HG03378 (cell line): ENCODE measurements at regions not wholly inside any gene's neighbourhood (a gene's known extent, or its start where the extent isn't known, plus 50 kb on each side); places are given as distances from the start of the nearest gene placed in this dataset.
"Not testable (repeated sequence)": the region's sequence is repeated elsewhere in the genome, so short reads cannot be mapped to it uniquely, and the experiment has no call there.

Experiments
- ATAC-seq: cut with Tn5 transposase; IDR thresholded peaks from one replicate; pipeline ENCODE4 v1.9.1; 2021; ENCODE audit warnings: mild to moderate bottlenecking, moderate library complexity; ENCODE audit not compliant: unreplicated experiment

- ATAC-seq = no peak
These were observed 145.8 kb upstream of the TMPRSS15 start for GRCh38 chr21:18549214-18549905.

GRCh38 chr21:18550361-18550760 is 146.8 kb upstream of the TMPRSS15 start:
- ATAC-seq = no peak

DNA sequence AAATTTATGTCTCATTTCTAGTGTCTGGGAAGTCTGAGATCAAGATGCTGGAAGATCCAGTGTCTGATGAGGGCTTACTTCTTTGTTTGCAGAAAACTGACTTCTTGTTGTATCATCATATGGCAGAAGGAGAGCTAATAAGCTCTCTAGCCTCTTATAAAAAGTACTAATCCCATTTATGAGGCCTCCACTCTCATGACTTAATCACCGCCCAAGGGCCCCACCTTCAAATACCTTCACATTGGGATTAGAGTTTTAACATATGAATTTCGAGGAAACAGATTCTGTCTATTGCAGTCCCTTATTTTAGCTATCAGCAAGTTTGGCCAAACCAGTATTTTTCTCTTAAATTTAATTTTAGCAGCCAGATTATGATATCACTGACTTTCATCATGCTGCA is 150.2 kb upstream of the TMPRSS15 start:
- no peak for ATAC-seq

GRCh38 chr21:18567770-18568169 is 164.2 kb upstream of the TMPRSS15 start:
- ATAC-seq = not testable (repeated sequence)

- ATAC-seq = no peak
These were observed 184.5 kb upstream of the TMPRSS15 start for GRCh38 chr21:18588001-18588662.

- no peak for ATAC-seq
These were observed 197.6 kb upstream of the TMPRSS15 start for GRCh38 chr21:18601146-18601545.

DNA sequence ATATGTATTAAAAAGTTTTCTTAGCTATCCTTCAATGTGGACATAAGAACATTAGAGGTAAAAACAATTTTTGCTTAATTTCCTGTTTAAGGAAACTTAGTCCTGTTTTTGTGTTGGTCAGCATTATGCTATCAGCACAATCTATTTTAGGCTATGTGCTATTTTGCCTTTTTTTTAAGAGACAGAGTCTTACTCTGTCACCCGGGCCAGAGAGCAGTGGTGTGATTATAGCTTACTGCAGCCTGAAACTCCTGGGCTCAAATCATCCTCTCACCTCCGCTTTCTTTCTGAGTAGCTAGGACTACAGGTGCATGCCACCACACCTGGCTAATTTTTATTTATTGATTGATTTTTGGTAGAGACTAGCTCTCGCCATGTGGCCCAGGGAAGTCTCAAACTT is 199.1 kb upstream of the TMPRSS15 start:
- no peak for ATAC-seq

DNA sequence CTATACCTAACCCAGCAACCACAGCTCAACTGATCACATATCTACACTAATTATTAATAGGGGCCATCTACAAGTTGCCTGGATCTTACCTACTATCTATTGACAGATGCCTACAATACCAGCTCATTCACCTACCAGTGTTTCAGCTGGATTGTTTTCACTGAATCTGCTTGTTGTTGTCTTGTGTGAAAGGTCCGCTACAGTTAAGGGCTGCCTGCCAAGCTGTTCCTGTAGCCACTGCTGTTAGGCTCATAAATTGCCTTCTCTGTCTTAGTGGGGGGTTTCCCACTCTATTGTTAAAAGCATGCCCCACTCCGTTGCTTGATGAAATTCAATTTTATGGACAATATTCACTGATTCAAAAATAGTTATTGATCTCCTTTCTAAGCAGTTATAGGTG is 199.7 kb upstream of the TMPRSS15 start:
- no peak for ATAC-seq

DNA sequence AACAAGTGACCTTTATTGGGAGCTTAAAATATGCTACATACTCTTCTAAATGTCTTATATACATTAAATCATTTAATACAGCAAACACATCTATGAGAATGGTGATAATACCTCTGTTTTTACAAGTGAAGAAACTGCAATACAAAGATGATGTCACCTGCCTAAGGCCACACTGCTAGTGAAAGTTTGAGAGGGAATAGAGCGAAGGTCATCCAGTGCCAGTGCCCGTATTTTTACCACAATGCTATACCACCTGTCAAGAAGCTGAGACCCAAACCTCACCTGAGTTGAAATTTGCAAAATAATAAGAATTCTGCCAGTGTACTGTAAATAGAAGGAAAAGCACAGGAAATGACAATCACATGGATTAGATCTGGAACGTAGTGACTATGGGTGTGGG is 200.4 kb upstream of the TMPRSS15 start:
- no peak for ATAC-seq

- no peak for ATAC-seq
These were observed 204.6 kb upstream of the TMPRSS15 start for GRCh38 chr21:18608226-18608625.

- ATAC-seq = no peak
These were observed 210.7 kb upstream of the TMPRSS15 start for GRCh38 chr21:18614303-18614702.

- ATAC-seq = no peak
These were observed 213.7 kb upstream of the TMPRSS15 start for GRCh38 chr21:18617291-18617690.

DNA sequence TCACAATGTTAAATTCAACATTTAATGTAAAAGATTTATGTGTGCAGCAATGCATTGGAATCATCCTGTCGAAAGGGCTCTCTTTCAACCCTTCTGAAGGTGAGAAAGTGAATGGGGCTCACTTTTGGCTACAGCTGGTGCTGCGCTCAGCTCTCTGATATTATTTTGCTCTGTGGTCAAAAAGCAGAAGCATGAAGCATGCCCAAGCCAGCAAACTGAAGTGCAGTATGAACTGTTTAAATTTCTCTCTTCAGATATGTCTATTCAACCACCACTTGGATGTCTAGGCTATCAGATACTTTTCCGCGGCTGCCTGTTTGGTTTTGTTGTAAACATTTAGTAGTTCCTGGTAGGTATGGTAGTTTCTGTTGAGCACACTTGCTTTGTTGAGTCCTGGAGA is 216.9 kb upstream of the TMPRSS15 start:
- no peak for ATAC-seq

GRCh38 chr21:18622383-18622782 is 218.8 kb upstream of the TMPRSS15 start:
- no peak for ATAC-seq

- ATAC-seq = no peak
These were observed 226.9 kb upstream of the TMPRSS15 start for GRCh38 chr21:18630446-18630845.

GRCh38 chr21:18636897-18637296 is 233.3 kb upstream of the TMPRSS15 start:
- no peak for ATAC-seq

DNA sequence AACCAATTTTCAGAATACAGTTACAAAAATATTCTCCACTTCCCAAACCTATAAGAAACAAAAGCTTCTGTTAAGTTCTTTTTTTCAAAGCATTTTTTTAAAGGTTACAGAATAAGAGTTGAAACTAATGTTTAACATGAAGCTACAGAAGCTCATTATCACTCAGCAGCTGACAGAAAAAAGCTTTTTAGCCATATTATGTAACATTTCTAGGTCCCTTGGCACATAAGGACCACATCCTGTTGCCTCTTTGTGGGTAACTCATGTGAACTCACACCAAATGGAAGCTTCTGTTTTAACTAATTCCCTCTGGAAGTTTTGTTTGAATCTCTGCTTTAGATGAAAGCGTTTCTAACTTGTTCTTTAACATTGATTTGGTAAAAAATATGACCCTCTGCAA is 242.5 kb upstream of the TMPRSS15 start:
- no peak for ATAC-seq

DNA sequence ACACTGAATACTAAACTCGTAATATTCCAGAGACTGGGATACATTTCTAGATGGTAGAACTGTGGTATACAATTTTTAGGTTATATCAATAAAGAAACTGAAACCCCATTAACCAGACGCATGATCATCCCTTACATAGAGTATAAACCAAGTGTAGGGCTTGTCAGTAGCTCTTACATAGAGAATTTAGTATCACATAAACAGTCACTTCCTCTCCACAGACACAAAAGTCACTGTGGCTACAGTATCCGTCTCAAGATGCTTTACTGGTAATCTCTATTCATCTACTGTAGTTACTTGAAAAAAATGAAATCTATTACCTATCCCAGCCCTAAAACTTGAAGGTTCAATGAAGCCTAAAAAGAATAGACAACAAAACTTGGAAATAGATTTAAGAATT is 252.3 kb upstream of the TMPRSS15 start:
- ATAC-seq = no peak

GRCh38 chr21:18661842-18662241 is 258.3 kb upstream of the TMPRSS15 start:
- ATAC-seq = no peak

- no peak for ATAC-seq
These were observed 260.1 kb upstream of the TMPRSS15 start for GRCh38 chr21:18663663-18664062.

DNA sequence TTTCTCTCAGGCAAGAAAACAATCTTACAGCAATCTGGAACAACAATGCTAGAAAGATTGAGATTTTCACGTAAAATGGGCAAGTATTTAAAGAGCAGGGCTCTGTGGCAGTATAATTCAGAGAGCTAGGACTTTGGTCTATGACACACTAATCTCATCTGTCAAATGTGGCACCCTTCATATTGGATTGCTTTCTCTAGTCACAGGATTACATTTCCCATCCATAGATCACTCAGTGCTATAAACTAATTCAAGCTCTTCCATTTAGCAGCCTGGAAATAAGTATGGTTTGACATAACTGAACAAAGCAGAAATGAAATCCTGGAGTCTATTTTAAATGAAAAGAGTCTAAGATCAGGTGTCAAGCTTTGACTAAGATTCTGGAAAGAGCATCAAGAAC is 263.1 kb upstream of the TMPRSS15 start:
- ATAC-seq = no peak

DNA sequence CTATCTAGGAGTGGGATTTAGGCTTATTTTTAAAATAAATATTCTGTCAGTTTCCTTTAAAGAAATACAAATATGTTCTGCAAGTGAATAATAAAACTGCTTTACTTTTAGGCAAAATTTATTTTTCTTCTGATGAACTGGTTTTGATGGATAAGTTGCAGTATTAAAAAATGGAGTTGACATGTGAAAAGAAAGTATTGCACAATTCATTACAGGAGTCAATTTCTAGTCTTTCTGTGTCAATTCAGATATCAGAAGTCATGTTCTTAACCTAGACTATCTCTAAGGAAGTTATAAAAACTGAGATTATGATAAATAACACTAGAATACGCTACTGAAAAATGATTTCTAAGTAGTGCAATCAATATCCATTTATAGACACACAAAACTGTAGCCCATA is 270.2 kb upstream of the TMPRSS15 start:
- no peak for ATAC-seq

DNA sequence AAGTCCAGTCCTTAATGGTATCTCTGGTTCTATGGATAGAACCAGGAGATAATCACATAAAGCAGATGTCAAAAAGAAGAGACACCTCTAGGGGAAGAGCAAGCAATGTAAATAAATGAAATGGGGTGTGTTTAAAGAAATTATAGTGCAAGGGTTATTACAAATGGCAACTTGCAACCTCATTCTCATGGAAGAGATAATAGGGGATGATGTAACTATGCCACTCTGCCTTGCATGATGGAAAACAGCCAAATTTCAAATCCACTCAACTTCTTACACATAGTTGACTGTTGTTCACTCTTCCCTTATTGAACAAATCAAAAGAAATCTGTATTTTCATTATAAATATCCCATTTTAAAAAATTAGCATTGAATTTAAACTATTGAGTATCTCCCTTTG is 274.0 kb upstream of the TMPRSS15 start:
- ATAC-seq = no peak
